ENCODE measurements at regions not wholly inside any gene's neighbourhood (a gene's known extent, or its start where the extent isn't known, plus 50 kb on each side); places are given as distances from the start of the nearest gene placed in this dataset.

DNA sequence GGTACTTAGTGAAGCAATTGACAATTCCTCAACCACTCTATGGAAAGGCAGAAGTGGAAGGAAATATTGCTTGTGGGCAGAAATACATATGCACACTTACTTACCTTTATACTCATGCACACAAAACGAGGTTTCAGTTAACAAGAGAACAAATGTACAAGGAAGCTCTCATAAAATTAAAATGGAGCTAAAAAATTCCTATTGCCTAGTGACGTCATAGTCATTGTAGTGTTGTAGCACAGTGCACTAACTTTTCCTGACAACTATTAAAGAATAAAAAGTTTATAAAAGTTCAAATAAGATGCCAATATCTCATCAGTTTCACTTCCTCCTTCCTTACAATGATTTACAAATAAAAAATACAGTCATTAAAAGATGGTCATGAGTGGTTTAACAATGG is 1161.9 kb upstream of the NRXN1 start:
- in situ Hi-C loops (cut with MboI) = no loop called here
- FAIRE-seq (no peak), ATAC-seq (no peak), DNase-seq (ENCODE audit: low read depth, low spot score) (no peak)
- no peak overlapping the region for H2AFZ ChIP-seq (ENCODE audit: control insufficient read depth, low read depth, low read length)
- no peaks in the 10 kb centered on the region for H3K27me3 ChIP-seq (replicated peaks in 1 of 2; ENCODE audit: control insufficient read depth in 2 of 2, insufficient read depth in 2 of 2, low read length in 1 of 2)
- CTCF ChIA-PET = no interaction called here
- no peaks in the 10 kb centered on the region for H3K4me1 ChIP-seq (ENCODE audit: control insufficient read depth, insufficient read depth, low read length)
- no TSS peak for BruUV-seq (replicated peaks)
- H4K20me1 ChIP-seq (ENCODE audit: control insufficient read depth, insufficient read depth) = no peaks in the 10 kb centered on the region
- no peaks in the 10 kb centered on the region for H3K36me3 ChIP-seq (ENCODE audit: control insufficient read depth in 2 of 2, insufficient read depth in 2 of 2, low read length in 1 of 2)
- POLR2A ChIA-PET = no interaction called here
- H3K4me3 ChIP-seq = no peak overlapping the region
- 4% methylated on average over 2 of the region's 2 CpGs for WGBS (ENCODE audit: insufficient coverage, insufficient replicate concordance, low lambda C conversion rate, missing lambda C conversion rate)
- TF ChIP-seq RB1 (IDR thresholded peaks at IDR 0.05; ENCODE audit: borderline replicate concordance) = no peak
- TF ChIP-seq KLF5 (IDR thresholded peaks at IDR 0.05; ENCODE audit: partially characterized antibody) = no peak
- no peak for TF ChIP-seq NFIC (IDR thresholded peaks at IDR 0.05; ENCODE audit: low read depth, low read length)
- TF ChIP-seq, protein P1, sequence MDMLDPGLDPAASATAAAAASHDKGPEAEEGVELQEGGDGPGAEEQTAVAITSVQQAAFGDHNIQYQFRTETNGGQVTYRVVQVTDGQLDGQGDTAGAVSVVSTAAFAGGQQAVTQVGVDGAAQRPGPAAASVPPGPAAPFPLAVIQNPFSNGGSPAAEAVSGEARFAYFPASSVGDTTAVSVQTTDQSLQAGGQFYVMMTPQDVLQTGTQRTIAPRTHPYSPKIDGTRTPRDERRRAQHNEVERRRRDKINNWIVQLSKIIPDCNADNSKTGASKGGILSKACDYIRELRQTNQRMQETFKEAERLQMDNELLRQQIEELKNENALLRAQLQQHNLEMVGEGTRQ (IDR thresholded peaks at IDR 0.05; ENCODE audit: borderline replicate concordance, low read depth, low read length) = no peak
- no peak for TF ChIP-seq HDGF (IDR thresholded peaks at IDR 0.05)
- TF ChIP-seq BACH1 (IDR thresholded peaks at IDR 0.05; ENCODE audit: borderline replicate concordance) = no peak
- TF ChIP-seq FOXM1 (IDR thresholded peaks at IDR 0.05; ENCODE audit: low read depth, low read length) = no peak
- TF ChIP-seq, protein P2, sequence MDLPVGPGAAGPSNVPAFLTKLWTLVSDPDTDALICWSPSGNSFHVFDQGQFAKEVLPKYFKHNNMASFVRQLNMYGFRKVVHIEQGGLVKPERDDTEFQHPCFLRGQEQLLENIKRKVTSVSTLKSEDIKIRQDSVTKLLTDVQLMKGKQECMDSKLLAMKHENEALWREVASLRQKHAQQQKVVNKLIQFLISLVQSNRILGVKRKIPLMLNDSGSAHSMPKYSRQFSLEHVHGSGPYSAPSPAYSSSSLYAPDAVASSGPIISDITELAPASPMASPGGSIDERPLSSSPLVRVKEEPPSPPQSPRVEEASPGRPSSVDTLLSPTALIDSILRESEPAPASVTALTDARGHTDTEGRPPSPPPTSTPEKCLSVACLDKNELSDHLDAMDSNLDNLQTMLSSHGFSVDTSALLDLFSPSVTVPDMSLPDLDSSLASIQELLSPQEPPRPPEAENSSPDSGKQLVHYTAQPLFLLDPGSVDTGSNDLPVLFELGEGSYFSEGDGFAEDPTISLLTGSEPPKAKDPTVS (IDR thresholded peaks at IDR 0.05; ENCODE audit: low read depth, low read length) = no peak
- no peak for TF ChIP-seq CTCF (IDR thresholded peaks at IDR 0.05 in 2 of 3, conservative IDR thresholded peaks at IDR 0.05 in 1 of 3; ENCODE audit: control insufficient read depth in 2 of 3, extremely low read depth in 1 of 3, insufficient read depth in 1 of 3, low read depth in 3 of 3, low read length in 3 of 3)
- no peak for TF ChIP-seq ATF2 (IDR thresholded peaks at IDR 0.05; ENCODE audit: low read length)
- no peak for TF ChIP-seq PML (IDR thresholded peaks at IDR 0.05; ENCODE audit: low read length)
- TF ChIP-seq, protein P3, sequence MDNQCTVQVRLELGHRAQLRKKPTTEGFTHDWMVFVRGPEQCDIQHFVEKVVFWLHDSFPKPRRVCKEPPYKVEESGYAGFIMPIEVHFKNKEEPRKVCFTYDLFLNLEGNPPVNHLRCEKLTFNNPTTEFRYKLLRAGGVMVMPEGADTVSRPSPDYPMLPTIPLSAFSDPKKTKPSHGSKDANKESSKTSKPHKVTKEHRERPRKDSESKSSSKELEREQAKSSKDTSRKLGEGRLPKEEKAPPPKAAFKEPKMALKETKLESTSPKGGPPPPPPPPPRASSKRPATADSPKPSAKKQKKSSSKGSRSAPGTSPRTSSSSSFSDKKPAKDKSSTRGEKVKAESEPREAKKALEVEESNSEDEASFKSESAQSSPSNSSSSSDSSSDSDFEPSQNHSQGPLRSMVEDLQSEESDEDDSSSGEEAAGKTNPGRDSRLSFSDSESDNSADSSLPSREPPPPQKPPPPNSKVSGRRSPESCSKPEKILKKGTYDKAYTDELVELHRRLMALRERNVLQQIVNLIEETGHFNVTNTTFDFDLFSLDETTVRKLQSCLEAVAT (IDR thresholded peaks at IDR 0.05) = no peak
- no peak for TF ChIP-seq MYC (IDR thresholded peaks at IDR 0.05; ENCODE audit: insufficient read depth, insufficient read length, insufficient replicate concordance, low read length, severe bottlenecking)
- TF ChIP-seq MYB (IDR thresholded peaks at IDR 0.05; ENCODE audit: borderline replicate concordance, low read depth, low read length) = no peak
- H3K27ac ChIP-seq (ENCODE audit: control insufficient read depth, insufficient read depth) = no peak overlapping the region
- no peak overlapping the region for H3K4me2 ChIP-seq (ENCODE audit: control insufficient read depth, insufficient read depth)
- H3K9ac ChIP-seq (ENCODE audit: control insufficient read depth, insufficient read depth, low read length) = no peak overlapping the region
- no peaks in the 10 kb centered on the region for H3K9me3 ChIP-seq (replicated peaks; ENCODE audit: control insufficient read depth, insufficient read depth, low read length)
- no peaks in the 10 kb centered on the region for H3K79me2 ChIP-seq (ENCODE audit: control insufficient read depth, insufficient read depth, low read length)
- intact Hi-C loops (cut with micrococcal nuclease; ENCODE audit: unreplicated experiment) = no loop called here
- RAD21 ChIA-PET (ENCODE audit: unreplicated experiment) = no interaction called here
- SMC1A ChIA-PET (ENCODE audit: uncharacterized antibody, unreplicated experiment) = interaction anchor here (1.1 kb wide), 1 partner anchor 15 kb away, joined by 3 read pairs; no protein-coding TSS in a partner anchor
